Astrocyte (in vitro differentiated cells and primary cell): ENCODE measurements at regions not wholly inside any gene's neighbourhood (a gene's known extent, or its start where the extent isn't known, plus 50 kb on each side); places are given as distances from the start of the nearest gene placed in this dataset.

Experiments used
- DNase-seq: peaks from one replicate; pipeline ENCODE4 v3.0.0-alpha.2; 2010; ENCODE audit warnings: low read depth
- FAIRE-seq: peaks from 2 replicates; lab custom pipeline; 2011; peaks lifted over from hg19 to GRCh38; lab: Jason Lieb, UNC
- H2AFZ ChIP-seq: 2 replicates; pipeline ENCODE4 v1.6.0; 2012; ENCODE audit warnings: low read depth, low read length, inconsistent platforms
- H3K27ac ChIP-seq: 2 replicates; pipeline ENCODE4 v1.5.1; 2011; ENCODE audit warnings: low read depth, low read length, inconsistent platforms
- H3K27me3 ChIP-seq: 2 replicates; pipeline ENCODE4 v1.6.0; 2011; ENCODE audit warnings: low read length, inconsistent platforms; ENCODE audit not compliant: insufficient read depth
- H3K36me3 ChIP-seq: 2 replicates; pipeline ENCODE4 v1.5.1; 2011; ENCODE audit warnings: low read length, inconsistent platforms; ENCODE audit not compliant: insufficient read depth
- H3K4me1 ChIP-seq: 2 replicates; pipeline ENCODE4 v1.5.1; 2011; ENCODE audit warnings: low read length, inconsistent platforms; ENCODE audit not compliant: insufficient read depth
- H3K4me2 ChIP-seq: 2 replicates; pipeline ENCODE4 v1.6.0; 2012; ENCODE audit warnings: low read length, inconsistent platforms
- H3K4me3 ChIP-seq: 2 replicates; pipeline ENCODE4 v1.5.1; 2011; ENCODE audit warnings: low read depth, mild to moderate bottlenecking, low read length, inconsistent platforms; ENCODE audit not compliant: insufficient read depth
- H3K79me2 ChIP-seq: 2 replicates; pipeline ENCODE4 v1.6.0; 2012; ENCODE audit warnings: mild to moderate bottlenecking, low read length, inconsistent platforms; ENCODE audit not compliant: insufficient read depth
- H3K9ac ChIP-seq: 2 replicates; pipeline ENCODE4 v1.6.0; 2012; ENCODE audit warnings: mild to moderate bottlenecking, low read length, inconsistent platforms
- H3K9me3 ChIP-seq: 2 replicates; pipeline ENCODE4 v1.5.1; 2012; ENCODE audit warnings: low read depth, mild to moderate bottlenecking, low read length, inconsistent platforms; ENCODE audit not compliant: insufficient read depth
- H4K20me1 ChIP-seq: 2 replicates; pipeline ENCODE4 v1.6.0; 2012; ENCODE audit warnings: low read length, inconsistent platforms; ENCODE audit not compliant: insufficient read depth
- H3K27ac Mint-ChIP-seq: one replicate; pipeline ENCODE4 v1.8.0; 2021; ENCODE audit warnings: mild to moderate bottlenecking, mixed read lengths; ENCODE audit not compliant: unreplicated experiment
- H3K27me3 Mint-ChIP-seq: one replicate; pipeline ENCODE4 v1.8.0; 2021; ENCODE audit warnings: low read depth, mixed read lengths; ENCODE audit not compliant: unreplicated experiment
- H3K36me3 Mint-ChIP-seq: one replicate; pipeline ENCODE4 v1.8.0; 2021; ENCODE audit warnings: low read depth, mixed read lengths; ENCODE audit not compliant: unreplicated experiment
- H3K4me1 Mint-ChIP-seq: one replicate; pipeline ENCODE4 v1.8.0; 2021; ENCODE audit warnings: low read depth, mixed read lengths; ENCODE audit not compliant: unreplicated experiment
- H3K4me3 Mint-ChIP-seq: one replicate; pipeline ENCODE4 v1.8.0; 2021; ENCODE audit warnings: mild to moderate bottlenecking, moderate library complexity, mixed read lengths; ENCODE audit not compliant: unreplicated experiment
- H3K9me3 Mint-ChIP-seq: one replicate; pipeline ENCODE4 v1.8.0; 2021; ENCODE audit warnings: mild to moderate bottlenecking, mixed read lengths; ENCODE audit not compliant: unreplicated experiment
- CTCF ChIP-seq: IDR thresholded peaks from 2 replicates; pipeline ENCODE4 v1.5.1; 2011; ENCODE audit warnings: low read depth, mild to moderate bottlenecking, inconsistent platforms, low read length, moderate library complexity; ENCODE audit not compliant: insufficient read depth
- EZH2 ChIP-seq: IDR thresholded peaks from 2 replicates; pipeline ENCODE4 v1.6.1; 2012; ENCODE audit warnings: mild to moderate bottlenecking, low read length, inconsistent platforms; ENCODE audit not compliant: insufficient read depth

GRCh38 chr5:39588179-39588578 is 163.4 kb upstream of the DAB2 start:
- no peak for FAIRE-seq
- Mint-ChIP-seq H3K36me3 (no peaks in the 10 kb centered on the region), H3K4me3 (no peak overlapping the region), H3K27ac (no peak overlapping the region), H3K9me3 (no peaks in the 10 kb centered on the region), H3K4me1 (no peaks in the 10 kb centered on the region), H3K27me3 (no peaks in the 10 kb centered on the region)
- no peak overlapping the region for H3K4me2 ChIP-seq
- DNase-seq, result no peak
- H3K36me3 ChIP-seq, result no peaks in the 10 kb centered on the region
- H3K4me3 ChIP-seq, result no peak overlapping the region
- no peak overlapping the region for H3K9ac ChIP-seq
- H4K20me1 ChIP-seq, result no peaks in the 10 kb centered on the region
- H3K9me3 ChIP-seq, result no peaks in the 10 kb centered on the region
- no peaks in the 10 kb centered on the region for H3K4me1 ChIP-seq
- H3K27me3 ChIP-seq, result no peaks in the 10 kb centered on the region
- no peak for TF ChIP-seq EZH2
- TF ChIP-seq CTCF, result no peak
- H2AFZ ChIP-seq, result no peak overlapping the region
- H3K79me2 ChIP-seq, result no peaks in the 10 kb centered on the region
- no peak overlapping the region for H3K27ac ChIP-seq

GRCh38 chr5:39587675-39588074 is 162.9 kb upstream of the DAB2 start:
- Histone ChIP-seq H3K9ac (no peak overlapping the region), H3K27me3 (no peaks in the 10 kb centered on the region), H4K20me1 (no peaks in the 10 kb centered on the region), H3K4me2 (no peak overlapping the region), H3K9me3 (no peaks in the 10 kb centered on the region), H3K79me2 (no peaks in the 10 kb centered on the region), H3K27ac (no peak overlapping the region), H2AFZ (no peak overlapping the region), H3K4me3 (no peak overlapping the region), H3K4me1 (no peaks in the 10 kb centered on the region), H3K36me3 (no peaks in the 10 kb centered on the region)
- Mint-ChIP-seq H3K4me1 (no peaks in the 10 kb centered on the region), H3K27me3 (no peaks in the 10 kb centered on the region), H3K36me3 (no peaks in the 10 kb centered on the region), H3K9me3 (no peaks in the 10 kb centered on the region), H3K27ac (no peak overlapping the region), H3K4me3 (no peak overlapping the region)
- no peak for TF ChIP-seq CTCF
- TF ChIP-seq EZH2, result no peak
- DNase-seq (no peak), FAIRE-seq (no peak)

GRCh38 chr5:39586185-39586584 is 161.4 kb upstream of the DAB2 start:
- no peaks in the 10 kb centered on the region for H3K27me3 Mint-ChIP-seq
- FAIRE-seq, result no peak
- no peaks in the 10 kb centered on the region for H3K36me3 Mint-ChIP-seq
- no peaks in the 10 kb centered on the region for H3K4me1 Mint-ChIP-seq
- Histone ChIP-seq H3K4me3 (no peak overlapping the region), H3K27me3 (no peaks in the 10 kb centered on the region), H3K27ac (no peak overlapping the region), H3K4me1 (no peaks in the 10 kb centered on the region), H3K79me2 (no peaks in the 10 kb centered on the region), H3K9ac (no peak overlapping the region), H3K9me3 (no peaks in the 10 kb centered on the region), H3K36me3 (no peaks in the 10 kb centered on the region), H3K4me2 (no peak overlapping the region), H4K20me1 (no peaks in the 10 kb centered on the region), H2AFZ (no peak overlapping the region)
- no peaks in the 10 kb centered on the region for H3K9me3 Mint-ChIP-seq
- H3K27ac Mint-ChIP-seq, result no peak overlapping the region
- H3K4me3 Mint-ChIP-seq, result no peak overlapping the region
- no peak for TF ChIP-seq EZH2
- TF ChIP-seq CTCF, result no peak
- no peak for DNase-seq
